GM18508 (cell line): ENCODE measurements at regions not wholly inside any gene's neighbourhood (a gene's known extent, or its start where the extent isn't known, plus 50 kb on each side); places are given as distances from the start of the nearest gene placed in this dataset.

ENCODE experiments used
- ATAC-seq: cut with Tn5 transposase; IDR thresholded peaks from one replicate; pipeline ENCODE4 v1.9.1; 2021; ENCODE audit warnings: moderate number of reproducible peaks; ENCODE audit not compliant: insufficient read depth, unreplicated experiment

DNA sequence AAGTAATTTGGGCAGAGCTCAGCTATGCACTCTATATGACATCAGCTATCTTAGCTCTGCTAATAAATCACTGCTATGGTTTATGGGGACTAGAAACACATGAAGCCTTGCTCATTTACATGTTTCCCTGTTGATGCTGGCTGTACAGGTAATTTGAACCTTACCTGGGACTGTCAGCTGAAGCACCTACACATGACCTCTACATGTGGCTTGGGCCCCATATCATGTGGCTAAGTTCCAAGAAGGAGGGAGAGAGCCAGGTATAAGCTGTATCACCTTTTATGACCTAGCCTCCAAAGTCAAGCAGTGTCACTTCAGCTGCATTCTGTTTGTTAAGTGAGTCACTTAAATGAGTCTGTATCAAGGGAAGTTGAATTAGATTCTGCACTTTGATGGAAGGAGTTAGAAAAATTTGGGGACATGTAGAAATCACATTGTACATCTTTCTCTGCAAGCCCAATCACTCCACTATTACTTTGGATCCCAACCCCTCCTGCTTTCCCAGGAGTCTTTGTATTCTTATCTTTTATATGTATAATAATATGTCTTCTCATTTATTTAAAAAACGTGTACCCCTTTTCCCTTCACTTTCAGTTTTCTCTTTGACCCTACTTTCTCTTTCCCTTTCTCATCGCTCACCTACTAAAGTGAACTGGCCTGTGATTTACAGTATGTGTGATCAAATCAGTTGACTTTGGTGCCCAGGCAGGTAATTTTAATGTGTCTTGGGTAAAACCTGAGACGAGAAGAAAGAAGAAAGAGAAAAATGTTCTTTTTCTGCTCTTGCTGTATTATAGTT, 53.4 kb upstream of the PRKACB start:
- ATAC-seq: peak; percentile 57

GRCh38 chr1:84089867-84090266, 54.2 kb upstream of the PRKACB start:
- no peak for ATAC-seq

GRCh38 chr1:84089465-84089864, 54.6 kb upstream of the PRKACB start:
- ATAC-seq: no peak

DNA sequence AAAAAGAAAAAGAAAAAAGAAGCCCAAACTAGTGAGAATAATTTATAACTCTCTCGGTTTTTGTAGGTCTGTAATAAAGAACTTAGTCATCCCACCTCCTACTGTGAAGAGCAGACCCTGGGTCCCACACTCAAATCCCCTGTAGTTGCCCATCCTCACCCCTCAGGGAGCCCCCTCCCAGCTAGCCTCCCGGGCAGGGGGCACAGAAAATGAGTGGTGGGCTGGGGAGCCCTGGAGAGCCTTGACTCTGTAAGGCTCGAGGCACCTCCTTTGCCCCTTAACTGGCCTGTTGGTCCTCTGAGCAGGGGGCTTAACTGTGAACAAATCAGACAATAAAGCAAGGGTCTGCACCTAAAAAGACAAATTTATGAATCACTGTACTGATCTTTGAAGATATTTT, 57.5 kb upstream of the PRKACB start:
- no peak for ATAC-seq

GRCh38 chr1:84086189-84086588, 57.9 kb upstream of the PRKACB start:
- ATAC-seq: no peak

- no peak for ATAC-seq
Observed at GRCh38 chr1:84083307-84083706, 60.8 kb upstream of the PRKACB start.

DNA sequence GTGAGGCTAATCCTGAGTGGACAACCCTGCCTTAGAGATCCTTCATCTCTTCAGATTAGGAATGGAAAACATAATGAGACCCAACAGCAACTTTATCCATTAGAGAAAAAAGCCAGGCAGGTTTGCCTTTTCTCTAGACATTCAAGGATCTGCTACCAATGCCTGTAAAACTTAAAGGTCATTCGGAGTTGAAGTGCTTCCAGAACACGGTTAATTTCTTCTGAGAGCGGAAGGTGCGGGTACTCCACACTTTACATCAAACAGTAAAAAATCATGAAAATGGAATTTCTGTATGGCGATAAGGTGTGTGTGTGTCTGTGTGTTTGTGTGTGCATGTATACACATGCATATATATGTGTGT, 65.2 kb upstream of the PRKACB start:
- no peak for ATAC-seq

- ATAC-seq: peak; percentile 34
Observed at GRCh38 chr1:84078108-84078841, 65.8 kb upstream of the PRKACB start.

- ATAC-seq: peak; percentile 63
Observed at GRCh38 chr1:84077476-84078107, 66.5 kb upstream of the PRKACB start.

DNA sequence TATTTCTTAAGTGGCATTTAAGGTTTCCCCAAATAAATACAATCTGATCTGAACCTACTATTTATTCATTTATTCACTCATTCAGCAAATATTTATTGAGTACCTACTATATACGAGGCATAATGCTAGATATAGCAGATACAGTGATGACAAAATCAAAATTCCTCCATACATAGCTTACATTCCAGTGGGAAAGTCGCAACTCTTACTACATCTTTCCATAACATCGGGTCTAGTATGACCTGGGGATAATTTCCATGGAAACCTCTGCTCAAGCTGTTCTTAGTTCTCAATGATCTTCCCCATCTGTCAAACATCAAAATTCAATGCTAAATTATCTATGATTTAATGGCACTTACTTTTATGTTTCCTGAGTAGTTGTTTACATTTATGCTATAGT, 70.8 kb upstream of the PRKACB start:
- no peak for ATAC-seq

- ATAC-seq: no peak
Observed at GRCh38 chr1:84069236-84069845, 70.4 kb upstream of the TTLL7 start.

GRCh38 chr1:84062496-84062895, 63.6 kb upstream of the TTLL7 start:
- no peak for ATAC-seq

DNA sequence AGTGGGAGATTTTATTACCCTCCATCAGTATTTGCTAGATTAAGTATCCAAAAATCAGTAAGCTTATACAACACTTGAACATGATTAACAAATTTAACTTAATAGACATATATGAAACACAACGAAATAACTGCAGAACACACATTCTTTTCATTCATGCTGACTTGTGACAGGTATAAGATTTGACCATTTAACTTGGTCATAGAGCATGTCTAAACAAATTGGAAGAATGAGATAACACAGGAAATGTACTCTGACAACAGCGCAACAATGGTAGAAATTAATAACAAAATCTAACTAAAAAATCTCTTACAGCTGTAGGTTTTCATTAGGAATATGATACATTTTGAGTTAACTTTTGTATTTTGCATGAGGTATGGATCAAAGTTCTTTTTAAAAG, 62.4 kb upstream of the TTLL7 start:
- no peak for ATAC-seq

GRCh38 chr1:84060781-84061180, 61.8 kb upstream of the TTLL7 start:
- no peak for ATAC-seq

DNA sequence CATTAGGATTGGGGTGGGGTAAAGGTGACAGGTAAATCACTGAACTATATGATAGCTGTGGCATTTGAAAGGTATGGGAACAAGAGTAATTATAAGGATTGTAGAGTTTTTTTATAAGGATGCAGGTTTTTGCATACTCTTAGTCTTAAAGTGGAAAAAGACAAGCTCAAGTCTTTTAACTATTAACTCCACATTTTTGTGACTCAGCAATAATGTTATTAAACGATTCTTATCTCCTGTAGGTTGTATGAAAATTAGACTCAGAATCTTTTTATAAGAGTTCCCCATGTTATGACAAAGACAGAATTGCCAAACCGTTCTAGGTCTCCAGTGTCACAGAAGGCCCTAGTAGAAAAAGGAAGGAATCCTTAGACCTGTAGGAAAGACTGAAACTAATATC, 49.9 kb upstream of the TTLL7 start:
- no peak for ATAC-seq
